AG09309 (cell line): ENCODE measurements at regions not wholly inside any gene's neighbourhood (a gene's known extent, or its start where the extent isn't known, plus 50 kb on each side); places are given as distances from the start of the nearest gene placed in this dataset.

Experiments
- DNase-seq: peaks from one replicate; pipeline ENCODE4 v3.0.0-alpha.2; 2010; ENCODE audit warnings: low read depth
- H3K4me3 ChIP-seq: 2 replicates; pipeline ENCODE4 v1.5.1; 2011; ENCODE audit warnings: mild to moderate bottlenecking, low read depth, low read length, moderate library complexity; ENCODE audit not compliant: control insufficient read depth
- TF ChIP-seq, protein P1 (sequence below): IDR thresholded peaks from 2 replicates; pipeline ENCODE4 v1.5.1; 2011; ENCODE audit warnings: mild to moderate bottlenecking, low read depth, low read length, inconsistent platforms; ENCODE audit not compliant: insufficient read depth, control insufficient read depth; ENCODE audit errors: missing control alignments

DNA sequence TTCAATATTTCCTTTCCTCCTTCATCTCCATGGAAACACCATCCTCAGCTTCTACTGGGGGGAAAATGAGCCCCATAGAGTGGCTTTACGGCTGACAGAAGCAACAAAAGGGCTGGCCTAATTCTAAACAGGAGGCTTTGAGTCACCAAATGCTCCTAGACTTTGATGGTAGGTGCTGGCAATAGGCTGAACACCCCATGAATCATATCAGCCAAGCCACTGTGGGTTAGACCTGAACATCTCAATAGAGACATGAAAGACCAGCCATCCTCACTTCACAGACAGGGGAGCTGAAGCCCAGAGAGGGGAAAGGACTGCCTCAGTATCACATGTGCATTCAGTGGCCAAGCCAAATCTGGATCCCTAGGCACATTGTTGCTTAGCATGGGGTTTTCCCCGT is 107.6 kb downstream of the AMER1 start:
- H3K4me3 ChIP-seq = no peak overlapping the region
- no peak for DNase-seq
- TF ChIP-seq, protein P1, sequence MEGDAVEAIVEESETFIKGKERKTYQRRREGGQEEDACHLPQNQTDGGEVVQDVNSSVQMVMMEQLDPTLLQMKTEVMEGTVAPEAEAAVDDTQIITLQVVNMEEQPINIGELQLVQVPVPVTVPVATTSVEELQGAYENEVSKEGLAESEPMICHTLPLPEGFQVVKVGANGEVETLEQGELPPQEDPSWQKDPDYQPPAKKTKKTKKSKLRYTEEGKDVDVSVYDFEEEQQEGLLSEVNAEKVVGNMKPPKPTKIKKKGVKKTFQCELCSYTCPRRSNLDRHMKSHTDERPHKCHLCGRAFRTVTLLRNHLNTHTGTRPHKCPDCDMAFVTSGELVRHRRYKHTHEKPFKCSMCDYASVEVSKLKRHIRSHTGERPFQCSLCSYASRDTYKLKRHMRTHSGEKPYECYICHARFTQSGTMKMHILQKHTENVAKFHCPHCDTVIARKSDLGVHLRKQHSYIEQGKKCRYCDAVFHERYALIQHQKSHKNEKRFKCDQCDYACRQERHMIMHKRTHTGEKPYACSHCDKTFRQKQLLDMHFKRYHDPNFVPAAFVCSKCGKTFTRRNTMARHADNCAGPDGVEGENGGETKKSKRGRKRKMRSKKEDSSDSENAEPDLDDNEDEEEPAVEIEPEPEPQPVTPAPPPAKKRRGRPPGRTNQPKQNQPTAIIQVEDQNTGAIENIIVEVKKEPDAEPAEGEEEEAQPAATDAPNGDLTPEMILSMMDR = no peak

DNA sequence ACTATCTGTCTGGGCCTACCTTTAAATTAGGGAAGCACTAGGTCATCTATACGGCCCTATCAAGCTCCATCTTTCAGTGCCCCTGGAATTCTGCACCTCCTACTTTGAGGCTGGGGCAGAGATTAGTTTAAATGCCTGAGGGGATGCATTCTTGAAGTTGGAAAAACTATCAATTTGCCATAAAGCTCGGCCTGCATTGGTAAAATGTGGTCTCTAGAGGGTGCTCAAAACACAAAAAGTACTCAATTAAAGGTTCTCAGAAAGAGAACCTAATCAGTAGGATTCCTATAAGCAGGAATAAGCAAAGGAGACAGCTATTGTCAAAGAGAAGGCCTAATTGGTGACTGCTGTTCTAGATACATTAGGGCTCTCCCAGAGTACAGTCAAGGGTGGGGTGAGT is 111.7 kb downstream of the AMER1 start:
- DNase-seq = no peak
- H3K4me3 ChIP-seq = no peak overlapping the region
- TF ChIP-seq, protein P1 = peak; percentile 47
